ENCODE measurements at regions not wholly inside any gene's neighbourhood (a gene's known extent, or its start where the extent isn't known, plus 50 kb on each side); places are given as distances from the start of the nearest gene placed in this dataset.

- no peak for DNase-seq (ENCODE audit: low spot score)
These were observed 295.6 kb downstream of the MAFB start for GRCh38 chr20:40393197-40394079.

- no peak for DNase-seq (ENCODE audit: low spot score)
These were observed 298.4 kb downstream of the MAFB start for GRCh38 chr20:40390654-40391053.

GRCh38 chr20:40370800-40371199 is 318.2 kb downstream of the MAFB start:
- DNase-seq (ENCODE audit: low spot score), result no peak

- no peak for DNase-seq (ENCODE audit: low spot score)
These were observed 320.2 kb downstream of the MAFB start for GRCh38 chr20:40368876-40369275.

GRCh38 chr20:40361916-40362315 is 327.1 kb downstream of the MAFB start:
- no peak for DNase-seq (ENCODE audit: low spot score)

GRCh38 chr20:40359131-40359912 is 329.7 kb downstream of the MAFB start:
- peak; percentile 32 for DNase-seq (ENCODE audit: low spot score)

GRCh38 chr20:40354880-40355279 is 334.2 kb downstream of the MAFB start:
- DNase-seq (ENCODE audit: low spot score), result no peak

GRCh38 chr20:40343390-40343789 is 345.6 kb downstream of the MAFB start:
- no peak for DNase-seq (ENCODE audit: low spot score)

GRCh38 chr20:40341561-40341960 is 347.5 kb downstream of the MAFB start:
- DNase-seq (ENCODE audit: low spot score), result no peak

GRCh38 chr20:40339661-40340449 is 349.2 kb downstream of the MAFB start:
- DNase-seq (ENCODE audit: low spot score), result no peak

GRCh38 chr20:40336533-40336932 is 352.5 kb downstream of the MAFB start:
- DNase-seq (ENCODE audit: low spot score), result no peak

GRCh38 chr20:40335901-40336351 is 353.1 kb downstream of the MAFB start:
- no peak for DNase-seq (ENCODE audit: low spot score)

GRCh38 chr20:40335437-40335836 is 353.6 kb downstream of the MAFB start:
- no peak for DNase-seq (ENCODE audit: low spot score)

GRCh38 chr20:40333591-40333990 is 355.4 kb downstream of the MAFB start:
- no peak for DNase-seq (ENCODE audit: low spot score)

- DNase-seq (ENCODE audit: low spot score), result peak; percentile 53
These were observed 357.1 kb downstream of the MAFB start for GRCh38 chr20:40331807-40332560.

GRCh38 chr20:40331249-40331648 is 357.8 kb downstream of the MAFB start:
- no peak for DNase-seq (ENCODE audit: low spot score)

- no peak for DNase-seq (ENCODE audit: low spot score)
These were observed 359.7 kb downstream of the MAFB start for GRCh38 chr20:40329321-40329720.

- DNase-seq (ENCODE audit: low spot score), result no peak
These were observed 362.3 kb downstream of the MAFB start for GRCh38 chr20:40326784-40327183.

- DNase-seq (ENCODE audit: low spot score), result no peak
These were observed 363.9 kb downstream of the MAFB start for GRCh38 chr20:40325006-40325568.

GRCh38 chr20:40323361-40323794 is 365.7 kb downstream of the MAFB start:
- DNase-seq (ENCODE audit: low spot score), result no peak

GRCh38 chr20:40322941-40323340 is 366.1 kb downstream of the MAFB start:
- DNase-seq (ENCODE audit: low spot score), result no peak
